Activated CD8-positive, alpha-beta memory T cell treated with anti-CD3 and anti-CD28 coated beads, Interleukin-2, amount 10 ng/mL, durations not matched to agents 7 days and 5 days (primary cell): ENCODE measurements at regions not wholly inside any gene's neighbourhood (a gene's known extent, or its start where the extent isn't known, plus 50 kb on each side); places are given as distances from the start of the nearest gene placed in this dataset.
"Not testable (repeated sequence)": the region's sequence is repeated elsewhere in the genome, so short reads cannot be mapped to it uniquely, and the experiment has no call there.

ENCODE experiments used
- ATAC-seq: fragments of 150-1000 bp; cut with Tn5 transposase; one replicate; pipeline ENCODE4 v1.10.0; 2021; ENCODE audit warnings: moderate library complexity
- CTCF ChIA-PET: fragments of 350-600 bp; sonication (Branson Sonifier 250); formaldehyde crosslinking; loops from one replicate; lab custom pipeline; 2021; ENCODE audit warnings: antibody characterized with exemption; lab: Charles Lee
- DNase-seq: peaks from one replicate; pipeline ENCODE4 v3.0.0-alpha.2; 2020
- H3K27ac Mint-ChIP-seq: one replicate; pipeline ENCODE4 v1.8.0; 2021; ENCODE audit warnings: mild to moderate bottlenecking, mixed read lengths
- H3K27me3 Mint-ChIP-seq: one replicate; pipeline ENCODE4 v1.8.0; 2021; ENCODE audit warnings: mixed read lengths
- H3K36me3 Mint-ChIP-seq: one replicate; pipeline ENCODE4 v1.8.0; 2021; ENCODE audit warnings: mild to moderate bottlenecking, mixed read lengths
- H3K4me1 Mint-ChIP-seq: one replicate; pipeline ENCODE4 v1.8.0; 2021; ENCODE audit warnings: mixed read lengths
- H3K4me3 Mint-ChIP-seq: one replicate; pipeline ENCODE4 v1.8.0; 2021; ENCODE audit warnings: mild to moderate bottlenecking, moderate library complexity, mixed read lengths
- H3K9me3 Mint-ChIP-seq: one replicate; pipeline ENCODE4 v1.8.0; 2022; ENCODE audit warnings: low read depth, mixed read lengths

GRCh38 chr11:13782390-13783075, 114.1 kb downstream of the FAR1 start:
- ATAC-seq (no peak), DNase-seq (no peak)
- Mint-ChIP-seq H3K27me3 (peaks cover 9% of the 10 kb centered on the region), H3K27ac (no peak overlapping the region), H3K36me3 (no peaks in the 10 kb centered on the region), H3K4me3 (no peak overlapping the region), H3K9me3 (no peaks in the 10 kb centered on the region), H3K4me1 (no peaks in the 10 kb centered on the region)
- CTCF ChIA-PET, result interaction anchor here (1.0 to 1.7 kb wide), 4 partner anchors 10 to 467 kb away, joined by 3 to 5 read pairs (median 4); no protein-coding TSS in a partner anchor

- H3K27me3 Mint-ChIP-seq, result peaks cover 6% of the 10 kb centered on the region
- no peaks in the 10 kb centered on the region for H3K36me3 Mint-ChIP-seq
- CTCF ChIA-PET, result no interaction called here
- no peaks in the 10 kb centered on the region for H3K9me3 Mint-ChIP-seq
- H3K27ac Mint-ChIP-seq, result no peak overlapping the region
- ATAC-seq (no peak), DNase-seq (no peak)
- peaks cover 8% of the 10 kb centered on the region for H3K4me1 Mint-ChIP-seq
- no peak overlapping the region for H3K4me3 Mint-ChIP-seq
Observed at GRCh38 chr11:13784441-13784840, 116.0 kb downstream of the FAR1 start.

GRCh38 chr11:13784855-13785254, 116.4 kb downstream of the FAR1 start:
- ATAC-seq, result no peak
- Mint-ChIP-seq H3K4me3 (no peak overlapping the region), H3K27ac (no peak overlapping the region), H3K4me1 (peaks cover 8% of the 10 kb centered on the region), H3K27me3 (peaks cover 5% of the 10 kb centered on the region), H3K9me3 (no peaks in the 10 kb centered on the region), H3K36me3 (no peaks in the 10 kb centered on the region)
- no peak for DNase-seq
- CTCF ChIA-PET, result no interaction called here

- no peak overlapping the region for H3K27ac Mint-ChIP-seq
- peaks cover 2% of the 10 kb centered on the region for H3K27me3 Mint-ChIP-seq
- H3K4me3 Mint-ChIP-seq, result no peak overlapping the region
- CTCF ChIA-PET, result interaction anchor here (1.1 to 2.1 kb wide), 2 partner anchors 10 to 14 kb away, joined by 3 to 7 read pairs; no protein-coding TSS in a partner anchor
- peaks cover 8% of the 10 kb centered on the region for H3K4me1 Mint-ChIP-seq
- ATAC-seq (no peak), DNase-seq (no peak)
- H3K9me3 Mint-ChIP-seq, result no peaks in the 10 kb centered on the region
- no peaks in the 10 kb centered on the region for H3K36me3 Mint-ChIP-seq
Observed at GRCh38 chr11:13786688-13787087, 118.2 kb downstream of the FAR1 start.

GRCh38 chr11:13797616-13798015, 129.1 kb downstream of the FAR1 start:
- H3K27me3 Mint-ChIP-seq, H3K9me3 Mint-ChIP-seq, ATAC-seq, H3K27ac Mint-ChIP-seq, H3K4me3 Mint-ChIP-seq, H3K36me3 Mint-ChIP-seq, DNase-seq, H3K4me1 Mint-ChIP-seq, CTCF ChIA-PET: not testable (repeated sequence)

GRCh38 chr11:13800901-13801300, 132.4 kb downstream of the FAR1 start:
- Mint-ChIP-seq H3K27me3 (no peaks in the 10 kb centered on the region), H3K27ac (no peak overlapping the region), H3K4me1 (no peaks in the 10 kb centered on the region), H3K4me3 (no peak overlapping the region), H3K36me3 (no peaks in the 10 kb centered on the region), H3K9me3 (peaks cover 10% of the 10 kb centered on the region)
- CTCF ChIA-PET, result no interaction called here
- DNase-seq (no peak), ATAC-seq (no peak)

- DNase-seq (no peak), ATAC-seq (no peak)
- CTCF ChIA-PET, result no interaction called here
- no peaks in the 10 kb centered on the region for H3K27me3 Mint-ChIP-seq
- H3K9me3 Mint-ChIP-seq, result no peaks in the 10 kb centered on the region
- H3K27ac Mint-ChIP-seq, result no peak overlapping the region
- no peak overlapping the region for H3K4me3 Mint-ChIP-seq
- peaks cover 3% of the 10 kb centered on the region for H3K4me1 Mint-ChIP-seq
- peaks cover 2% of the 10 kb centered on the region for H3K36me3 Mint-ChIP-seq
Observed at GRCh38 chr11:13818325-13818724, 144.2 kb upstream of the SPON1 start.

GRCh38 chr11:13826505-13827278, 135.8 kb upstream of the SPON1 start:
- DNase-seq, result no peak
- Mint-ChIP-seq H3K4me3 (no peak overlapping the region), H3K27me3 (peaks cover 5% of the 10 kb centered on the region), H3K4me1 (no peaks in the 10 kb centered on the region), H3K9me3 (peaks cover 5% of the 10 kb centered on the region), H3K36me3 (no peaks in the 10 kb centered on the region), H3K27ac (no peak overlapping the region)
- ATAC-seq, result no peak
- CTCF ChIA-PET, result no interaction called here

GRCh38 chr11:13831696-13832095, 130.8 kb upstream of the SPON1 start:
- DNase-seq, result no peak
- CTCF ChIA-PET, result interaction anchor here (0.9 kb wide), 1 partner anchor 277 kb away, joined by 3 read pairs; no protein-coding TSS in a partner anchor
- no peak overlapping the region for H3K4me3 Mint-ChIP-seq
- no peaks in the 10 kb centered on the region for H3K4me1 Mint-ChIP-seq
- ATAC-seq, result no peak
- H3K27ac Mint-ChIP-seq, result no peak overlapping the region
- peaks cover 7% of the 10 kb centered on the region for H3K9me3 Mint-ChIP-seq
- H3K36me3 Mint-ChIP-seq, result peaks cover 2% of the 10 kb centered on the region
- peaks cover 5% of the 10 kb centered on the region for H3K27me3 Mint-ChIP-seq

- Mint-ChIP-seq H3K9me3 (peaks cover 7% of the 10 kb centered on the region), H3K4me3 (no peak overlapping the region), H3K27ac (no peak overlapping the region), H3K36me3 (peaks cover 2% of the 10 kb centered on the region), H3K27me3 (peaks cover 5% of the 10 kb centered on the region), H3K4me1 (no peaks in the 10 kb centered on the region)
- ATAC-seq (no peak), DNase-seq (no peak)
- CTCF ChIA-PET, result interaction anchor here (1.4 kb wide), 2 partner anchors 17 to 262 kb away, joined by 3 to 4 read pairs; no protein-coding TSS in a partner anchor
Observed at GRCh38 chr11:13834463-13834862, 128.1 kb upstream of the SPON1 start.

GRCh38 chr11:13836666-13837065, 125.9 kb upstream of the SPON1 start:
- peaks cover 2% of the 10 kb centered on the region for H3K36me3 Mint-ChIP-seq
- H3K9me3 Mint-ChIP-seq, result peaks cover 2% of the 10 kb centered on the region
- H3K27me3 Mint-ChIP-seq, result no peaks in the 10 kb centered on the region
- ATAC-seq (no peak), DNase-seq (no peak)
- CTCF ChIA-PET, result no interaction called here
- no peak overlapping the region for H3K4me3 Mint-ChIP-seq
- H3K4me1 Mint-ChIP-seq, result no peaks in the 10 kb centered on the region
- H3K27ac Mint-ChIP-seq, result no peak overlapping the region

- DNase-seq (no peak), ATAC-seq (no peak)
- peaks cover 2% of the 10 kb centered on the region for H3K36me3 Mint-ChIP-seq
- H3K27me3 Mint-ChIP-seq, result no peaks in the 10 kb centered on the region
- H3K9me3 Mint-ChIP-seq, result peaks cover 2% of the 10 kb centered on the region
- H3K4me1 Mint-ChIP-seq, result no peaks in the 10 kb centered on the region
- CTCF ChIA-PET, result no interaction called here
- H3K27ac Mint-ChIP-seq, result no peak overlapping the region
- H3K4me3 Mint-ChIP-seq, result no peak overlapping the region
Observed at GRCh38 chr11:13837286-13837685, 125.2 kb upstream of the SPON1 start.

- Mint-ChIP-seq H3K27me3 (no peaks in the 10 kb centered on the region), H3K36me3 (no peaks in the 10 kb centered on the region), H3K27ac (no peak overlapping the region), H3K4me3 (no peak overlapping the region), H3K4me1 (no peaks in the 10 kb centered on the region), H3K9me3 (no peaks in the 10 kb centered on the region)
- CTCF ChIA-PET, result no interaction called here
- no peak for DNase-seq
- no peak for ATAC-seq
Observed at GRCh38 chr11:13841393-13841792, 121.1 kb upstream of the SPON1 start.

- ATAC-seq, result no peak
- CTCF ChIA-PET, result no interaction called here
- no peak overlapping the region for H3K27ac Mint-ChIP-seq
- DNase-seq, result no peak
- H3K4me1 Mint-ChIP-seq, result peaks cover 10% of the 10 kb centered on the region
- no peaks in the 10 kb centered on the region for H3K9me3 Mint-ChIP-seq
- peaks cover 11% of the 10 kb centered on the region for H3K27me3 Mint-ChIP-seq
- H3K4me3 Mint-ChIP-seq, result no peak overlapping the region
- no peaks in the 10 kb centered on the region for H3K36me3 Mint-ChIP-seq
Observed at GRCh38 chr11:13848031-13848430, 114.5 kb upstream of the SPON1 start.
